Nephron (organoid): ENCODE measurements at regions not wholly inside any gene's neighbourhood (a gene's known extent, or its start where the extent isn't known, plus 50 kb on each side); places are given as distances from the start of the nearest gene placed in this dataset.

ENCODE experiments used
- H3K27ac Mint-ChIP-seq, 3 experiments: 2 replicates each; pipeline ENCODE4 v1.8.0; 2020; ENCODE audit warnings: mixed read lengths in 3 of 3, mild to moderate bottlenecking in 2 of 3, moderate library complexity in 1 of 3
- H3K27me3 Mint-ChIP-seq: 2 replicates; pipeline ENCODE4 v1.8.0; 2021; ENCODE audit warnings: low read depth, mild to moderate bottlenecking, moderate library complexity, mixed read lengths
- H3K36me3 Mint-ChIP-seq: 2 replicates; pipeline ENCODE4 v1.8.0; 2020; ENCODE audit warnings: low read depth, mixed read lengths
- H3K4me1 Mint-ChIP-seq: 2 replicates; pipeline ENCODE4 v1.8.0; 2020; ENCODE audit warnings: mixed read lengths
- H3K4me3 Mint-ChIP-seq, 3 experiments: 2 replicates each; pipeline ENCODE4 v1.8.0; 2020; ENCODE audit warnings: mild to moderate bottlenecking in 3 of 3, mixed read lengths in 3 of 3, moderate library complexity in 2 of 3
- H3K9me3 Mint-ChIP-seq: 2 replicates; pipeline ENCODE4 v1.8.0; 2020; ENCODE audit warnings: mixed read lengths
- TF ChIP-seq, protein P1 (sequence below), 3 experiments: fragments of 200-600 bp; sonication (generic); IDR thresholded peaks; one replicate each; pipeline ENCODE4 v1.5.0; 2021; ENCODE audit warnings: antibody characterized with exemption in 3 of 3; ENCODE audit not compliant: unreplicated experiment in 3 of 3

DNA sequence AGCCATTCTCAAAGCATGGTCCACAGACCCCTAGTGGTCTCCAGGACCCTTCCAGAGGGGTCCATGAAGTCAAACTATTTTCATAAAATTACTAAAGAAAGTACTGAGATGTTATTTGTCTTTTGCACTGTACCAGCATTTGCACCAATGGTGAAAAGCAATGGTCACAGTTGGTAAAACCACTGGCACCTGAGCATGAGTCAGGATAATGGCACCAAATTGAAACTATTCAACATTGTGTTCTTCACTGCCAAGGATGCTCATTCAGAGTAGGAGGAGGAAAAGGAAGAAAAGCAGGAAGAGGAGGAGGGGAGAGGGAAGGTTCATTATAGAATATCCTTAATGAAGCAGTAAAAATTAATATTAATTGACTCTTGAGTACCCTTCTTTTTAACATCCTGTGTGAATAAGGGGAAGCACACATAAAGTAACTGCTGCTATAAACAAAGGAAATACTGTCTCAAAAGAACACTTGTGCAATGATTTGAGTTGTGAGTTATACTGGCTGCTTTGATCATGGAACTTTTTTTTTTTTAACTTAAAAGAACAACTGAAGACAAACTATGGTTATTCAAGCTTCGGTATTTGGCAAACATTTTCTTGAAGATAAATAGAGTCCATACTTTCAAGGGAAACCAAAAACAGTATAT lies 60.2 kb downstream of the MPP7 start:
- H3K9me3 Mint-ChIP-seq: peaks cover 3% of the 10 kb centered on the region
- H3K36me3 Mint-ChIP-seq: no peaks in the 10 kb centered on the region
- H3K4me1 Mint-ChIP-seq: no peaks in the 10 kb centered on the region
- no peak overlapping the region for H3K4me3 Mint-ChIP-seq
- TF ChIP-seq, protein P1, sequence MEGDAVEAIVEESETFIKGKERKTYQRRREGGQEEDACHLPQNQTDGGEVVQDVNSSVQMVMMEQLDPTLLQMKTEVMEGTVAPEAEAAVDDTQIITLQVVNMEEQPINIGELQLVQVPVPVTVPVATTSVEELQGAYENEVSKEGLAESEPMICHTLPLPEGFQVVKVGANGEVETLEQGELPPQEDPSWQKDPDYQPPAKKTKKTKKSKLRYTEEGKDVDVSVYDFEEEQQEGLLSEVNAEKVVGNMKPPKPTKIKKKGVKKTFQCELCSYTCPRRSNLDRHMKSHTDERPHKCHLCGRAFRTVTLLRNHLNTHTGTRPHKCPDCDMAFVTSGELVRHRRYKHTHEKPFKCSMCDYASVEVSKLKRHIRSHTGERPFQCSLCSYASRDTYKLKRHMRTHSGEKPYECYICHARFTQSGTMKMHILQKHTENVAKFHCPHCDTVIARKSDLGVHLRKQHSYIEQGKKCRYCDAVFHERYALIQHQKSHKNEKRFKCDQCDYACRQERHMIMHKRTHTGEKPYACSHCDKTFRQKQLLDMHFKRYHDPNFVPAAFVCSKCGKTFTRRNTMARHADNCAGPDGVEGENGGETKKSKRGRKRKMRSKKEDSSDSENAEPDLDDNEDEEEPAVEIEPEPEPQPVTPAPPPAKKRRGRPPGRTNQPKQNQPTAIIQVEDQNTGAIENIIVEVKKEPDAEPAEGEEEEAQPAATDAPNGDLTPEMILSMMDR (IDR thresholded peaks at IDR 0.05; ENCODE audit: unreplicated experiment in 3 of 3): no peak
- H3K27me3 Mint-ChIP-seq: peaks cover 8% of the 10 kb centered on the region
- H3K27ac Mint-ChIP-seq: no peak overlapping the region

DNA sequence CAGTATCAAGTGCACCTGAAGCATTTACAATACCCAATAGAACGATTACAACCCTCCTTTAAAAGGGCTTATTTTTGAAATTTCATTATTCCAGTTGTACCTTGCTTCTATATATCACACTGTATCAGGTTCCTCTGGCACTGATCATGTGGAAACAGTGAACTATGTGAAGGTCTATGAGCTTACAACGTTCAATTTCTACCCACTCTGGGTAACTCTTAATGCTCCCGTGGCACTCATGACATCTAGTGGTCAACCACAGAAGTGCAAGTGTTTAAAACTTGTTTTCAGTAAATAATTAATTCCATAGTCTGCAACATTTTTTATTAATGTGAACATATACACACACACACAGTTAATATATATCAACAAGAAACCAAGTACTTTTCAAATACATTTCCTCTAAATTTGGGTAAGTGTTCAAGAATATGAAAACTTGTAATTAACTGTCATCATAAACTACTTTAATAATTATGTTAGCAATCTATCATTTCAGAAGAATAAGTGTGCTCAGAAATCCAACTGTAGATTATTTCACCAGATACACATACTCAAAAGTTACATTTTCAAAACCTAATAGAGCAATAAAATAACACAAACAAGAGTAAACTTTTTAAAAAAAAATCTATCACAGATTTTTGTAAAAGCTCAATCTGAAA lies 61.0 kb downstream of the MPP7 start:
- H3K36me3 Mint-ChIP-seq: no peaks in the 10 kb centered on the region
- no peak overlapping the region for H3K27ac Mint-ChIP-seq
- H3K4me3 Mint-ChIP-seq: no peak overlapping the region
- H3K27me3 Mint-ChIP-seq: peaks cover 8% of the 10 kb centered on the region
- no peaks in the 10 kb centered on the region for H3K4me1 Mint-ChIP-seq
- peaks cover 3% of the 10 kb centered on the region for H3K9me3 Mint-ChIP-seq
- TF ChIP-seq, protein P1 (IDR thresholded peaks at IDR 0.05; ENCODE audit: unreplicated experiment in 3 of 3): peak; percentile 88 to 91 (median 89)

DNA sequence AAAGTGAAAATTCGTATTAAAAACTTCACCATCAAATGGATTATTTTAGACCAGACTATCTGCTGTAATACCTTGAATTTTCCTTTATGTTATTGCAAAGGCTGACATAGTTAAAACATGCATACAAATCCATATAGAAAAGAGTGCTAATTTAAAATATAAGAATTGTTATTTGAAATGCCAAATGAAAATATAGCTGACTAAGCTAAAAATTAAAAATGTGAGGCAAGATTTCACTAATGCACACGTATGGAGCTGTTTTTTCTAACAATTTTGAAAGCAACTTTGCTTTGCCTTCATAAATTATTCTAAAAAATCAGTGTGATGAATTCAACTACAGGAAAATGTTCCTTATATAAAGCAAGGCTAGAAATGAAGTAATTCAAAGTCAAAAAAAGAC lies 62.5 kb downstream of the MPP7 start:
- Mint-ChIP-seq H3K4me1 (no peaks in the 10 kb centered on the region), H3K27me3 (peaks cover 9% of the 10 kb centered on the region), H3K36me3 (no peaks in the 10 kb centered on the region), H3K27ac (no peak overlapping the region), H3K4me3 (no peak overlapping the region), H3K9me3 (no peaks in the 10 kb centered on the region)
- TF ChIP-seq, protein P1 (IDR thresholded peaks at IDR 0.05; ENCODE audit: unreplicated experiment in 3 of 3): no peak

DNA sequence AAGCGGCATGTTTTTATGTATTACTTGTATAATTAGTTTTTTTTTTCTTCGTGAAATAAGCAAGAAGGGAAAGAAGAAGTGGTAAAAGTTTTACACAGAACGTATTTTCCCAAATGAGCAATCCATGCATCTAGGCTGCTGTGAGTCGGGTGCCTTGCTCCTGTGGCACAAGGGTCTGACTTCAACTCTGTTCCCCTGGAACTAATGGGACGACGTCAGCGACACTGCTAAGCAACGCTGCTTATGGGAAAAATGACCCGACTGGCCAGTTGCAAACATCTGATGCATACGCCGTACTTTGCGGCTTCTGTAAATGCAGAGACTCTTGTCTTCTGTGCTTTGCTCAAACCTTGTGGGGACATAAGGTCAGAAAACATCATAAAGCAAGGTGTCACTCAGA lies 66.3 kb downstream of the MPP7 start:
- Mint-ChIP-seq H3K4me3 (no peak overlapping the region), H3K36me3 (peaks cover 10% of the 10 kb centered on the region), H3K4me1 (no peaks in the 10 kb centered on the region), H3K27me3 (peaks cover 9% of the 10 kb centered on the region), H3K27ac (no peak overlapping the region), H3K9me3 (no peaks in the 10 kb centered on the region)
- TF ChIP-seq, protein P1 (IDR thresholded peaks at IDR 0.05; ENCODE audit: unreplicated experiment in 3 of 3): no peak

DNA sequence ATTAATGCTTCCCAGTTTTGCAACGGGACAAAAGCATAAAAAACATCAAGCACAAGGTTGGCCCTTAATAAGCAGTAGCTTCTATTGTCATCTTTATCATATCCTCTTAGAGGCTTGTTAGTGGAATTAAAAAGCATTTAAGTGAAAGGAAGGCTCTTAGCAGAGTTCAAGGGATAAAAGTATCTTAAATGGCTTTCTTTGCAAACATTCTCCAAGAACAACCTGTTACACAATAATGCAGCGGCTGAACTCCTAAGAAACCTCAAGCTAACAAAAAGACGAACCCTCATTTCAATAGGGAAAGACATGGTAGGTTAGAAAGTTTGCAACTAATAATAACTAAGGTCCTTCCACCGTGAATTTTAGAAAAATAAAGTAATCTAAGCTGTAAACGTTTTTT lies 82.1 kb downstream of the MPP7 start:
- Mint-ChIP-seq H3K9me3 (no peaks in the 10 kb centered on the region), H3K4me1 (peaks cover 11% of the 10 kb centered on the region), H3K4me3 (no peak overlapping the region), H3K36me3 (no peaks in the 10 kb centered on the region), H3K27ac (no peak overlapping the region), H3K27me3 (peaks cover 3% of the 10 kb centered on the region)
- TF ChIP-seq, protein P1 (IDR thresholded peaks at IDR 0.05; ENCODE audit: unreplicated experiment in 3 of 3): no peak

DNA sequence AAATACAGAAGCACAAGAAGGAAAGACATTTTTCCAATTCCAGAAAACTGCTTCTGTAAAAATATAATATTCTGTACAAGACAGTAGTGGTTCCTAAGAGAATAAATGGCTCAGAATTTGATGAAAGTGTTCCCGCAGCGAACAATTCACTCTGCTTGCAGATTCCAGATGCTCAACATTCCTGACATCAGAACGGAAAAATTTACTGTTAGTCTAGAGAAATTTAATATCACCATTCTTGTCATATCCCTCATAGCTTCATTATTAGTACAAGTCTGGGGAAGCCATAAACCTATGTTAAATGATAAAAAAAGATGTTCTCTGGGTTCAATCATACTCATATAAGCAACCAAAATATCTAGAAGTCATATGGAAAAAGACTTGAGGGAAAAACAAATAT lies 83.6 kb downstream of the MPP7 start:
- Mint-ChIP-seq H3K4me3 (no peak overlapping the region), H3K9me3 (no peaks in the 10 kb centered on the region), H3K27ac (no peak overlapping the region), H3K36me3 (no peaks in the 10 kb centered on the region), H3K27me3 (peaks cover 15% of the 10 kb centered on the region), H3K4me1 (peaks cover 11% of the 10 kb centered on the region)
- TF ChIP-seq, protein P1 (IDR thresholded peaks at IDR 0.05; ENCODE audit: unreplicated experiment in 3 of 3): no peak
